ENCODE measurements at regions not wholly inside any gene's neighbourhood (a gene's known extent, or its start where the extent isn't known, plus 50 kb on each side); places are given as distances from the start of the nearest gene placed in this dataset.
"Not testable (repeated sequence)": the region's sequence is repeated elsewhere in the genome, so short reads cannot be mapped to it uniquely, and the experiment has no call there.

- DNase-seq (ENCODE audit: low read depth in 3 of 3), result no peak
These were observed 93.4 kb downstream of the ZFP64 start for GRCh38 chr20:52098186-52098585.

GRCh38 chr20:52096117-52096516 lies 95.5 kb downstream of the ZFP64 start:
- DNase-seq (ENCODE audit: low read depth in 3 of 3), result no peak

- no peak for DNase-seq (ENCODE audit: low read depth in 3 of 3)
These were observed 96.9 kb downstream of the ZFP64 start for GRCh38 chr20:52094693-52095092.

- DNase-seq (ENCODE audit: low read depth in 3 of 3), result no peak
These were observed 98.0 kb downstream of the ZFP64 start for GRCh38 chr20:52093575-52093974.

GRCh38 chr20:52090035-52090434 lies 101.5 kb downstream of the ZFP64 start:
- no peak for DNase-seq (ENCODE audit: low read depth in 3 of 3)

GRCh38 chr20:52087471-52087870 lies 104.1 kb downstream of the ZFP64 start:
- no peak for DNase-seq (ENCODE audit: low read depth in 3 of 3)

- no peak for DNase-seq (ENCODE audit: low read depth in 3 of 3)
These were observed 104.7 kb downstream of the ZFP64 start for GRCh38 chr20:52086878-52087277.

GRCh38 chr20:52084727-52085126 lies 106.9 kb downstream of the ZFP64 start:
- no peak for DNase-seq (ENCODE audit: low read depth in 3 of 3)

GRCh38 chr20:52083627-52084232 lies 107.8 kb downstream of the ZFP64 start:
- DNase-seq (ENCODE audit: low read depth in 3 of 3), result no peak

GRCh38 chr20:52082612-52083011 lies 109.0 kb downstream of the ZFP64 start:
- no peak for DNase-seq (ENCODE audit: low read depth in 3 of 3)

GRCh38 chr20:52081791-52082190 lies 109.8 kb downstream of the ZFP64 start:
- DNase-seq (ENCODE audit: low read depth in 3 of 3), result no peak

GRCh38 chr20:52081066-52081465 lies 110.5 kb downstream of the ZFP64 start:
- DNase-seq (ENCODE audit: low read depth in 3 of 3), result no peak

- DNase-seq (ENCODE audit: low read depth in 3 of 3), result no peak
These were observed 113.3 kb downstream of the ZFP64 start for GRCh38 chr20:52078289-52078688.

GRCh38 chr20:52076164-52076563 lies 115.4 kb downstream of the ZFP64 start:
- DNase-seq (ENCODE audit: low read depth in 3 of 3), result no peak

GRCh38 chr20:52075400-52075799 lies 116.2 kb downstream of the ZFP64 start:
- no peak for DNase-seq (ENCODE audit: low read depth in 3 of 3)

- DNase-seq (ENCODE audit: low read depth in 3 of 3), result no peak
These were observed 120.4 kb downstream of the ZFP64 start for GRCh38 chr20:52071136-52071535.

GRCh38 chr20:52064931-52065330 lies 126.6 kb downstream of the ZFP64 start:
- DNase-seq (ENCODE audit: low read depth in 3 of 3), result no peak

- DNase-seq (ENCODE audit: low read depth in 3 of 3), result no peak
These were observed 128.9 kb downstream of the ZFP64 start for GRCh38 chr20:52062452-52063209.

GRCh38 chr20:52060794-52061714 lies 130.5 kb downstream of the ZFP64 start:
- no peak for DNase-seq (ENCODE audit: low read depth in 3 of 3)

- DNase-seq (ENCODE audit: low read depth in 3 of 3), result not testable (repeated sequence)
These were observed 134.4 kb downstream of the ZFP64 start for GRCh38 chr20:52057133-52057532.

GRCh38 chr20:52056203-52057062 lies 135.1 kb downstream of the ZFP64 start:
- DNase-seq (ENCODE audit: low read depth in 3 of 3), result no peak

GRCh38 chr20:52054123-52054522 lies 137.5 kb downstream of the ZFP64 start:
- DNase-seq (ENCODE audit: low read depth in 3 of 3), result no peak

All from stimulated activated CD4-positive, alpha-beta T cell treated with anti-CD3 and anti-CD28 coated beads, TNF-alpha, amount 100 ng/mL, for 4 hours (primary cell).